Caco-2 (cell line): ENCODE measurements at regions not wholly inside any gene's neighbourhood (a gene's known extent, or its start where the extent isn't known, plus 50 kb on each side); places are given as distances from the start of the nearest gene placed in this dataset.
A peak's percentile ranks its signal among the peaks of the same experiment; 100 is the strongest.

Experiments used
- BruUV-seq: library from RNA; stranded (reverse); fragments of 400-500 nt; replicated peaks from 2 replicates; lab custom pipeline; 2021; lab: Mats Ljungman, UMichigan
- CTCF ChIA-PET: fragments of 300-600 bp; sonication (Branson Sonifier 250); formaldehyde crosslinking; loops from one replicate; lab custom pipeline; 2022; ENCODE audit warnings: antibody characterized with exemption; lab: Charles Lee
- POLR2A ChIA-PET: fragments of 300-600 bp; sonication (Branson Sonifier 250); formaldehyde crosslinking; loops from one replicate; lab custom pipeline; 2022; ENCODE audit warnings: antibody characterized with exemption; lab: Charles Lee
- DNase-seq, 2 experiments: peaks; one replicate each; pipeline versions ENCODE4 v3.0.0 to v3.0.0-alpha.2; 2020 to 2022
- H3K27me3 ChIP-seq: replicated peaks from 2 replicates; pipeline ENCODE4 v1.6.0; 2011; ENCODE audit warnings: low read length; ENCODE audit not compliant: control insufficient read depth, insufficient read depth
- H3K36me3 ChIP-seq: 2 replicates; pipeline ENCODE4 v1.5.1; 2011; ENCODE audit warnings: low read length; ENCODE audit not compliant: control insufficient read depth, insufficient read depth
- H3K4me1 ChIP-seq: fragments of 250-450 bp; sonication (Bioruptor Pico); 2 replicates; pipeline ENCODE4 v1.5.1; 2020; ENCODE audit warnings: mild to moderate bottlenecking
- H3K4me3 ChIP-seq: 2 replicates; pipeline ENCODE4 v1.5.1; 2011; ENCODE audit warnings: low read depth, mild to moderate bottlenecking, control low read depth, low read length
- H3K9me3 ChIP-seq: fragments of 250-450 bp; sonication (Bioruptor Pico); 2 replicates; pipeline ENCODE4 v1.5.1; 2020; ENCODE audit warnings: mild to moderate bottlenecking, moderate library complexity
- H3K27ac Mint-ChIP-seq: one replicate; pipeline ENCODE4 v1.8.0; 2022; ENCODE audit warnings: mixed read lengths; ENCODE audit not compliant: unreplicated experiment
- H3K27me3 Mint-ChIP-seq: one replicate; pipeline ENCODE4 v1.8.0; 2022; ENCODE audit warnings: mixed read lengths; ENCODE audit not compliant: insufficient read depth, unreplicated experiment
- H3K36me3 Mint-ChIP-seq: one replicate; pipeline ENCODE4 v1.8.0; 2022; ENCODE audit warnings: mild to moderate bottlenecking, mixed read lengths; ENCODE audit not compliant: insufficient read depth, unreplicated experiment
- H3K4me1 Mint-ChIP-seq: one replicate; pipeline ENCODE4 v1.8.0; 2022; ENCODE audit warnings: low read depth, mixed read lengths; ENCODE audit not compliant: unreplicated experiment
- H3K4me3 Mint-ChIP-seq: one replicate; pipeline ENCODE4 v1.8.0; 2022; ENCODE audit warnings: mild to moderate bottlenecking, moderate library complexity, mixed read lengths; ENCODE audit not compliant: unreplicated experiment
- H3K9me3 Mint-ChIP-seq: one replicate; pipeline ENCODE4 v1.8.0; 2022; ENCODE audit warnings: mixed read lengths; ENCODE audit not compliant: unreplicated experiment
- CTCF ChIP-seq, 2 experiments: fragments of 200-600 bp in 1 of 2; IDR thresholded peaks; 1 replicate in 1 of 2; 2 replicates in 1 of 2; pipeline versions ENCODE4 v1.5.1 to v1.8.0; 2011 to 2022; ENCODE audit warnings: antibody characterized with exemption in 1 of 2, control low read depth in 1 of 2, inconsistent platforms in 1 of 2, low read depth in 1 of 2, low read length in 1 of 2, mild to moderate bottlenecking in 1 of 2, moderate library complexity in 1 of 2; ENCODE audit not compliant: insufficient read depth in 1 of 2, severe bottlenecking in 1 of 2, unreplicated experiment in 1 of 2
- intact Hi-C: fragments of 100-400 bp; cut with micrococcal nuclease; formaldehyde crosslinking; loops from one replicate; pipeline ENCODE4 v1.10.0; 2022; ENCODE audit not compliant: unreplicated experiment

GRCh38 chr3:59612444-59612715 is 562.6 kb upstream of the CFAP20DC start:
- CTCF ChIA-PET, result no interaction called here
- no peaks in the 10 kb centered on the region for H3K9me3 ChIP-seq
- BruUV-seq, result no TSS peak
- H3K36me3 ChIP-seq, result no peaks in the 10 kb centered on the region
- peaks cover 11% of the 10 kb centered on the region for H3K4me1 Mint-ChIP-seq
- H3K9me3 Mint-ChIP-seq, result no peaks in the 10 kb centered on the region
- intact Hi-C loops, result no loop called here
- no peaks in the 10 kb centered on the region for H3K36me3 Mint-ChIP-seq
- H3K27me3 Mint-ChIP-seq, result peaks cover 9% of the 10 kb centered on the region
- H3K4me1 ChIP-seq, result peaks cover 7% of the 10 kb centered on the region
- no peaks in the 10 kb centered on the region for H3K27me3 ChIP-seq
- H3K4me3 Mint-ChIP-seq, result no peak overlapping the region
- POLR2A ChIA-PET, result no interaction called here
- no peak overlapping the region for H3K27ac Mint-ChIP-seq
- no peak for DNase-seq
- no peak overlapping the region for H3K4me3 ChIP-seq
- TF ChIP-seq CTCF (IDR thresholded peaks at IDR 0.05; ENCODE audit: insufficient read depth in 1 of 2, low read depth in 1 of 2, low read length in 1 of 2, severe bottlenecking in 1 of 2, unreplicated experiment in 1 of 2), result no peak

- no peak for TF ChIP-seq CTCF (IDR thresholded peaks at IDR 0.05; ENCODE audit: insufficient read depth in 1 of 2, low read depth in 1 of 2, low read length in 1 of 2, severe bottlenecking in 1 of 2, unreplicated experiment in 1 of 2)
- CTCF ChIA-PET, result no interaction called here
Measured at GRCh38 chr3:59611649-59612443, 562.0 kb upstream of the CFAP20DC start.

GRCh38 chr3:59609657-59610348 is 560.0 kb upstream of the CFAP20DC start:
- Mint-ChIP-seq H3K27ac (no peak overlapping the region), H3K4me1 (peaks cover 11% of the 10 kb centered on the region), H3K4me3 (no peak overlapping the region), H3K36me3 (no peaks in the 10 kb centered on the region), H3K27me3 (no peaks in the 10 kb centered on the region), H3K9me3 (no peaks in the 10 kb centered on the region)
- Histone ChIP-seq H3K36me3 (no peaks in the 10 kb centered on the region), H3K9me3 (no peaks in the 10 kb centered on the region), H3K4me3 (no peak overlapping the region), H3K27me3 (no peaks in the 10 kb centered on the region), H3K4me1 (peaks cover 7% of the 10 kb centered on the region)
- ChIA-PET POLR2A (no interaction called here), CTCF (interaction anchor here (1.0 kb wide), 1 partner anchor 248 kb away, joined by 3 read pairs; no protein-coding TSS in a partner anchor)
- DNase-seq, result no peak
- intact Hi-C loops, result no loop called here
- BruUV-seq, result no TSS peak
- no peak for TF ChIP-seq CTCF (IDR thresholded peaks at IDR 0.05; ENCODE audit: insufficient read depth in 1 of 2, low read depth in 1 of 2, low read length in 1 of 2, severe bottlenecking in 1 of 2, unreplicated experiment in 1 of 2)

More at GRCh38 chr3:59611649-59612443, 562.0 kb upstream of the CFAP20DC start:
- Mint-ChIP-seq H3K27me3 (peaks cover 6% of the 10 kb centered on the region), H3K9me3 (no peaks in the 10 kb centered on the region), H3K4me3 (no peak overlapping the region), H3K4me1 (peaks cover 11% of the 10 kb centered on the region), H3K27ac (no peak overlapping the region), H3K36me3 (no peaks in the 10 kb centered on the region)
- peak; percentile 8 to 37 for DNase-seq
- Histone ChIP-seq H3K27me3 (no peaks in the 10 kb centered on the region), H3K4me3 (no peak overlapping the region), H3K36me3 (no peaks in the 10 kb centered on the region), H3K4me1 (peaks cover 7% of the 10 kb centered on the region), H3K9me3 (no peaks in the 10 kb centered on the region)
- POLR2A ChIA-PET, result no interaction called here
- intact Hi-C loops, result no loop called here
- BruUV-seq, result no TSS peak
